ENCODE measurements at regions not wholly inside any gene's neighbourhood (a gene's known extent, or its start where the extent isn't known, plus 50 kb on each side); places are given as distances from the start of the nearest gene placed in this dataset.
"Not testable (repeated sequence)": the region's sequence is repeated elsewhere in the genome, so short reads cannot be mapped to it uniquely, and the experiment has no call there.

DNA sequence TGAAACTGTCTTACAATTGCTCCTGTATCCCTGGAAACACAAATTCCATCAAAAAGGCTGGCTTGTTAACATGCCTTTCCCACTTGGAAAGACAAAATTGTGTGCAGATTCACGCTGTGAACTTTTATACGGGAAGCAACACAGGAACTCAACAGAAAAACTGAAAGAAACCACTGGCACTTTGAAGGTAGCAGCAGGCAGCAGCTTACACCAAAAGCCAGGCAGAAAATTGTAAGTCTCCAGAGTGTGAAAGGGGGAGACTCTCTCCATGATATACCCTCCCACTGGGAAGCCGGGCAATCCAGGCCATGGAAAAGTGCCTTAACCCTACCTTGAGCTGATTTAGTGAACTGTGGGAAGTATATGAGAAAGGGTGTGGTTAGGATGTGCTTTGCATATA lies 943.7 kb downstream of the CDH18 start:
- Mint-ChIP-seq H3K4me1 (no peaks in the 10 kb centered on the region), H3K27ac (no peak overlapping the region), H3K9me3 (peaks cover 6% of the 10 kb centered on the region), H3K4me3 (no peak overlapping the region), H3K36me3 (no peaks in the 10 kb centered on the region), H3K27me3 (no peaks in the 10 kb centered on the region)
- no peak for DNase-seq

DNA sequence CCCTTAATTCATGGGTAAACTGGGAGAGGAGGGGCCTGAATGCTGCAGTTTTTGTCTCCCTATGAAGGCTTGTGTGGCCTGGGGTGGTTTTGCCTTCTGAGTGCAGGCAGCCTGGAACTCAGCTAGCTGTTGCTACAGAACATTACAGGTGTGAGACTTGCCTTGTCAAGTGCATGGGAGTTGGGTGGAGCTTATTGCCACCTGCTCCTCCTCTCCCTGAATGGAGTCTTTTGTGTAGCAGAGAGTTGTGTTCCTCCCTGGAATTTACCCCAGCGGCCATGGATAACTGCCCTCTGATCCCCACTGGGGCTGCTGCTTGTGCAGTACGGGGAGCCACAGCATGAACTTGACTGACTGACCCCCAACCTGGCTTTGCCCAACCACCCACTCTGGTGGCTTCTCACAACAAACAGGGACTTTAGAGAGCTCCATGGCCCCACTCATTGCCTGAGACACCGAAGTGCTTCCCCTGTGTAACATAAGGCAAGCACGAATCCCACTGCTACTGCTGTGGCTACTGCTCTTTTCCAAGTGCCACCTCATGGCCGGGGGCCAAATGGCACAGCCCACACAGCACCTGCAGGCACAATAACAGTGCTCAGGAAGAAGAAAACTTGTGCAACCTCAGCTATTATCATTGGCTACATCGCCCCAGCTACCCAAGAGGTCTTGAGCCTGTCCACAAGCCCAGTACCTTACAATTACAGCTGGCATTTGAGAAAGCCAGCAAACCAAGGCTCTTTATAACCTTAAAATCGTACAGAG lies 942.9 kb downstream of the CDH18 start:
- no peak for DNase-seq
- Mint-ChIP-seq H3K4me1 (no peaks in the 10 kb centered on the region), H3K4me3 (no peak overlapping the region), H3K36me3 (no peaks in the 10 kb centered on the region), H3K9me3 (peaks cover 6% of the 10 kb centered on the region), H3K27me3 (no peaks in the 10 kb centered on the region), H3K27ac (no peak overlapping the region)

DNA sequence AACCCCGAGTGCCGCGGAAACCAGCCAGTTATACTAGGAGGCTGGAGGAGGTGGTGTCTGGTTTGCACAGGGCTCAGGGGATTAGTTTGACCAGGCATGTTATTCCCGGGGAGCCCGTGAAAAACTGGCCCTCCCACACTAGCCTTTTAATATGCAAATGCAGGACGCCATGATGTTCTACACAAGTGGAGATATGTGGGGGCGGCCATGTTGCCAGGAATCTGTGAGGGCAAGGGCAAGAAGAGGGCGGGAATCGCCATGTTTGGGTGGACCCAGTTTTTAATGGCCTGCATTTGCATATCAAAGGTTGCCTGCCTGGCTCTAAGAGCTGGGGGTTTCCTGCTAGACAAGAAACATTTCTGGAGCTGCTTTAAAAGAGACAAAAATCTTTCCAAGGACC lies 940.7 kb downstream of the CDH18 start:
- H3K27ac Mint-ChIP-seq, result no peak overlapping the region
- H3K4me1 Mint-ChIP-seq, result no peaks in the 10 kb centered on the region
- DNase-seq, result no peak
- peaks cover 6% of the 10 kb centered on the region for H3K9me3 Mint-ChIP-seq
- no peaks in the 10 kb centered on the region for H3K36me3 Mint-ChIP-seq
- H3K27me3 Mint-ChIP-seq, result no peaks in the 10 kb centered on the region
- H3K4me3 Mint-ChIP-seq, result no peak overlapping the region

DNA sequence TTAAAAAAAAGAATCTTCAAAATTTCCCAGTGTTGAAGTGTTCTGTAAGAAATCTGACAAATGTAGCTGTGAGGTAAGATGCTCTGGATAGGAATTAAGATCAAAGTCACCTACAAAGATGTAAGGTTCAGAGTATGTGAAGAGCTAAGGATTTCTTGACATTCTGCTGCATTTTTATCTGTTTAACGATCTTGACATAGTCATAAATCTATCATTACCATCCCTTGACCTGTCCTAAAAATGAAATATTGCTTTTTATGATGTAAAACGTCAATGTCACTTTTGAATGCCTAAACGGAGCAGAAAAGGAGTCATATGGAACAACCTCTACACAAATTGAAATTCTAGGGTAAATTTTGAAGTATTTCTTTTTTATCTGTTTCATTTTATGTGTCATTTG lies 939.3 kb downstream of the CDH18 start:
- no peak for DNase-seq
- no peaks in the 10 kb centered on the region for H3K27me3 Mint-ChIP-seq
- peaks cover 6% of the 10 kb centered on the region for H3K9me3 Mint-ChIP-seq

DNA sequence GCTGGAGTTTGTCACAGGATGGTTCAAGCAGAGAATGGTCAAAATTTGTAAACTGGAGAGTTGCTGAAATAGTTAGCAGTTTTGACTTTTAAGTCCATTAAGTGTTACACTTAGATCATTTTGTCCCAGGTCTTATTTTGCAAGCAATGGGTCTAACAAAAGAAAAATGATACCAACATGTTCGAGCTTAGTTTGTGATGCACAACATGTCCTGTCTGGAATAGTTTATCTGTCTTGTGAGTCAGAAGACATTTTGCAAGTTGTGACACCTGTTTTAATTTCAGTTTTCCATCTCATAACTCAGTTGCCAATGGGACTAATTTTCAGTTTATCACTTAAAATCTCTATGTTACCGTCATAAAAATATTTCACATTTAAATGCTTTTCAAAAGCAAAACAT lies 929.8 kb downstream of the CDH18 start:
- H3K4me1 Mint-ChIP-seq, result no peaks in the 10 kb centered on the region
- H3K9me3 Mint-ChIP-seq, result peaks cover 5% of the 10 kb centered on the region
- no peaks in the 10 kb centered on the region for H3K36me3 Mint-ChIP-seq
- no peak overlapping the region for H3K27ac Mint-ChIP-seq
- H3K4me3 Mint-ChIP-seq, result no peak overlapping the region
- H3K27me3 Mint-ChIP-seq, result no peaks in the 10 kb centered on the region
- DNase-seq, result no peak

More for the DNA sequence above, 939.3 kb downstream of the CDH18 start:
- no peak overlapping the region for H3K27ac Mint-ChIP-seq
- H3K4me1 Mint-ChIP-seq, result no peaks in the 10 kb centered on the region
- no peaks in the 10 kb centered on the region for H3K36me3 Mint-ChIP-seq
- no peak overlapping the region for H3K4me3 Mint-ChIP-seq

DNA sequence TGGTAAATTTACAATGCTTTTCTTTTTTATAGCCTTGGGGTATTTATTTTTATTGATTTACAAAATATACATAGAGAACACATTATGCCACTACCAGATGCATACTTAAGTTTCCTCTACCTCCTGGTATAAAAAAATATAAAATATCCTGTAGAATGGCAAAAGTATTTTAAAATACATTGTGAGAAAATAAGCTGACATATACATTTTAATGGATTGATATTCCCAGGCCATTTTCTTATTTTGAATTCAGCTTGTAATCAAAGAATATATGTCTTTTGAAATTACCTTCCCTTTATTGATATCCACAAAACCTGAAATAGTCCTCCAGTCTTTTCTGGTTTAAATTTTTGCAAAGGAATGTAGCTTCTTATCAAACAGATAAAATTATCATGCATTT lies 923.9 kb downstream of the CDH18 start:
- Mint-ChIP-seq H3K9me3 (peaks cover 3% of the 10 kb centered on the region), H3K36me3 (no peaks in the 10 kb centered on the region), H3K27ac (no peak overlapping the region), H3K4me1 (no peaks in the 10 kb centered on the region), H3K4me3 (no peak overlapping the region), H3K27me3 (no peaks in the 10 kb centered on the region)
- no peak for DNase-seq

DNA sequence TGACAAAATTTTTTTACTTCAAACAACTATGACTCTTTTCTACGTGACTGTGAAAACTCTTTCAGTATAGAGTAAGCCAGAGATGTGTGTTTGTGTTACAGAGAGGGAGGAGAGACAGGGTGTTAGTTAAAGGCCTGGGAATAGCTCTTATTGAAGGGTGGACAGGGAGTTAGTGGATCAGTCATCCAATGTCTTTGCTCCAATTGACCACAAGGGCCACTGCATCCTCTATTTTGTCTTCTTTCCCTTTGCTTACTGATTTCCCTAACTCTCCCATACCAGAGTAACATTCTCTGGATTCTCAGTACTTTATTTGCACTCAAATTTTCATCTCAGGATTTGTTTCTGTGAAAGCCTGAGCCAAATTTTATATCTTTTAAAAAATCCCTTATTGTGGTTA lies 920.3 kb downstream of the CDH18 start:
- no peaks in the 10 kb centered on the region for H3K9me3 Mint-ChIP-seq
- no peaks in the 10 kb centered on the region for H3K4me1 Mint-ChIP-seq

DNA sequence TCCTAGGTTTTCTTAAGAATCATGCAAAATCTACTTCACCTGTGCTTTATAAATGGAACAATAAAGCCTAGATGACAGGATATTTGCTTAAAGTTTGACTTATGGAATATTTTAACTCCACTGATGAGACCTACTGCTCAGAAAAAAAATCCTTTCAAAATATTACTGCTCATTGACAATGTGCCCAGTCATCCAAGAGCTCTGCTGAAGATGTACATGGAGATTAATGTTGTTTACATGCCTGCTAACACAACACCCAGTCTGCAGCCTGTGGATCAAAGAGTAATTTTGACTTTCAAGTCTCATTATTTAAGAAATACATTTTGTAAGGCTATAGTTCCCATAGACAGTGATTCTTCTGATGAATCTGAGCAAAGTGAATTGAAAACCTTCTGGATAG lies 889.6 kb downstream of the CDH18 start:
- Mint-ChIP-seq H3K27ac (no peak overlapping the region), H3K36me3 (no peaks in the 10 kb centered on the region), H3K9me3 (peaks cover 2% of the 10 kb centered on the region), H3K4me3 (no peak overlapping the region), H3K4me1 (no peaks in the 10 kb centered on the region), H3K27me3 (no peaks in the 10 kb centered on the region)
- DNase-seq, result no peak

More for the DNA sequence above, 920.3 kb downstream of the CDH18 start:
- no peaks in the 10 kb centered on the region for H3K36me3 Mint-ChIP-seq
- no peak for DNase-seq
- H3K27me3 Mint-ChIP-seq, result no peaks in the 10 kb centered on the region
- H3K4me3 Mint-ChIP-seq, result no peak overlapping the region
- no peak overlapping the region for H3K27ac Mint-ChIP-seq

DNA sequence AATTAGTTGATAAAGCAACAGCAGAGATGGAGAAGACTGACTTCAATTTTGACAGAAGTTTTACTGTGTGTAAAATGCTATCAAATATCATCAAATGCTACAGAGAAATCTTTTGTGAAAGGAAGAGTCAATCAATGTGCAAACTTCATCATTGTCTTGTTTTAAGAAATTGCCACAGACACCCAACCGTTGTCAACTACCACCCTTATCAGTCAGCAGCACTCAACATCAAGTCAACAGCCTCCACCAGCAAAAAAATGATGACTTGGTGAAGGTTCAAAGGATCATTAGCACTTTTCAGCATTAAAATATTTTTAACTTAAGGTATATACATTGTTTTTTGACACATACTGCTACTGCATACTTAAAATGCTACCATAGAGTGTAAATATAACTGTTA lies 888.8 kb downstream of the CDH18 start:
- H3K27ac Mint-ChIP-seq, result no peak overlapping the region
- H3K4me1 Mint-ChIP-seq, result no peaks in the 10 kb centered on the region

DNA sequence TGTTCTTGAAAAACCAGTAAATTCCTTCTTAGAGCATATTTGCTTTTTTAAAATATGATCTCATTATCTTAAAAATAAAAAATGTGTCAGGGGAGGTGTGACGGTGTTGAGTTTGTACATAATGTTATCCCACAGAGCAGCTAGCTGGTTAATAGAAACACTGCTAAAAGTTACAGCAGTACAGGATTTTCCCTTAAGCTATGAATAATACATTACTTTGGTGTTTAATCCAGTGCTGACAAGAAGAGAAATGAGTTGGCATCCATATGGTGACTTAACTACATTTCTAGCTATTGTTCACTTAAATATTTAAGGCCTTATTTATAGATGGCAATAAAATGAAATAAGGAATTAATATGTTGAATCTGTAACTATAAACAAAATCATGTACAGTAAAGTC lies 883.1 kb downstream of the CDH18 start:
- Mint-ChIP-seq H3K27me3 (no peaks in the 10 kb centered on the region), H3K4me1 (no peaks in the 10 kb centered on the region), H3K9me3 (peaks cover 2% of the 10 kb centered on the region), H3K27ac (no peak overlapping the region), H3K36me3 (no peaks in the 10 kb centered on the region), H3K4me3 (no peak overlapping the region)
- no peak for DNase-seq

More for the DNA sequence above, 888.8 kb downstream of the CDH18 start:
- Mint-ChIP-seq H3K27me3 (no peaks in the 10 kb centered on the region), H3K4me3 (no peak overlapping the region), H3K36me3 (no peaks in the 10 kb centered on the region), H3K9me3 (peaks cover 2% of the 10 kb centered on the region)
- DNase-seq, result no peak

DNA sequence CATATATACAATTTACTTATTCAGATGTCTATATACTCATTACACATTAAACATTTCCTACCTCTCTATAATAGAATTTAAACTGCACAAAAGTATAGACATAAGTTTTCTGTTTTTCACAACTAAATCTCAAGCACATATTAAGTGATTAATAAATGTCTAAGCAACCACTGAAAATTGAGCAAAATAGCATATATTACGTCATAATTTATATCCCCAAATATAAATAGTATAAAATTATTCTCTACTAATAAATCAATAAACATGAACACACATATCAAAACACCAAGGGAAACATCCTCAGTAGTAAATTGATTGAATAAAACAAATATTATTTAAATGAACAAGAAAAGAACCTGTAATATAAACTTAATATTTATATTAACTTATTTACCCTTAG lies 865.1 kb downstream of the CDH18 start:
- Mint-ChIP-seq H3K9me3 (peaks cover 2% of the 10 kb centered on the region), H3K27me3 (no peaks in the 10 kb centered on the region), H3K27ac (no peak overlapping the region), H3K4me1 (no peaks in the 10 kb centered on the region), H3K36me3 (no peaks in the 10 kb centered on the region), H3K4me3 (no peak overlapping the region)
- DNase-seq, result no peak

DNA sequence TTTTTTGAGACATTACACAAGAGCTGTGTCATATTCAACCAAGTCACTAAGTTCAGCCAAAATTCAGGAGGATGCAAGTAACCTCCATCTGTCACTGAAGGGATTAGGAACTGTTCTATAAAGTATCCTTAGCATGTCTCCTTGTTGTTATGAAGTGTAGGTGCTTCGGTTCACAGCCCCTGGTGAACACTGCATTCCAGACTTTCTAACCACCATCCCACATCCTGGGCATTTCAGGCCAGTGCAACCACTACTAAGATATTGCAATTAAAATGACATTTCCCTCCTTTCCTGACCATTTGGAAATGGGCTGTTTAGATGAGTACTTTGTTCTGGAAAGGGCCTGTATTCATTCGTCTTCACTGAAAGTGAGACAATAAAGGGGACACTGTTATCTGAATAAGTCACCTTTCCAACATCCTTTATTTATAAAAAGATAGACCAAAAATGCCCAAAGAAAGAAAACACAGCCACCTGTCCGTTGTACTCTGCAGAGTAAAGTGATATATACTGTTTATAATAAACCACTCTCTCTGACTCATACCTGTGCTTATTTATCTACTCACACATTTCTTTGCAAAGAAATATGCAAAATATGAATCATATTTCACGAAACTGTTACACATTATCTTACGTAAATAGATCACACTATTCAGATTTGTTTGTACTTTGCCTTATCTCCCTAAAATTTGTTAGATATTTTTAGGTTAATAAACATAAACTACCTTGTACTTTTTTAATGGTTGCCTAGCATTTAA lies 861.9 kb downstream of the CDH18 start:
- no peaks in the 10 kb centered on the region for H3K27me3 Mint-ChIP-seq
- H3K4me1 Mint-ChIP-seq, result no peaks in the 10 kb centered on the region

DNA sequence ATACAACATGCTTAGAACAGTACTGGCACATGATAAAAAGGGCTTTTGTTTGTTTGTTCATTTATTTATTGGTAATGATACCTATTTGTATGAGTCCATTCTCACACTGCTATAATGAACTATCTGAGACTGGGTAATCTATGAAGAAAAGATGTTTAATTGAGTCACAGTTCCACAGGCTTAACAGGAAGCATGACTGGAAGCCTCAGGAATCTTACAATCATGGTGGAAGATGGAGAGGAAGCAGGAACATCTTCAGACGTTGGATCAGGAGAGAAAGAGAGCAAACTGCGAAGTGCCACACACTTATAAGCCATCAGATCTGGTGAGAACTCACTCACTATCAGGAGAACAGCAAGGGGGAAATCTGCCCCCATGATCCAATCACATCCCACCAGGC lies 847.7 kb downstream of the CDH18 start:
- H3K36me3 Mint-ChIP-seq, result no peaks in the 10 kb centered on the region
- peaks cover 10% of the 10 kb centered on the region for H3K9me3 Mint-ChIP-seq
- DNase-seq, result no peak
- H3K4me1 Mint-ChIP-seq, result no peaks in the 10 kb centered on the region
- H3K27me3 Mint-ChIP-seq, result no peaks in the 10 kb centered on the region
- H3K4me3 Mint-ChIP-seq, result no peak overlapping the region
- H3K27ac Mint-ChIP-seq, result no peak overlapping the region

More for the DNA sequence above, 861.9 kb downstream of the CDH18 start:
- Mint-ChIP-seq H3K27ac (no peak overlapping the region), H3K9me3 (peaks cover 4% of the 10 kb centered on the region), H3K4me3 (no peak overlapping the region), H3K36me3 (no peaks in the 10 kb centered on the region)
- no peak for DNase-seq

DNA sequence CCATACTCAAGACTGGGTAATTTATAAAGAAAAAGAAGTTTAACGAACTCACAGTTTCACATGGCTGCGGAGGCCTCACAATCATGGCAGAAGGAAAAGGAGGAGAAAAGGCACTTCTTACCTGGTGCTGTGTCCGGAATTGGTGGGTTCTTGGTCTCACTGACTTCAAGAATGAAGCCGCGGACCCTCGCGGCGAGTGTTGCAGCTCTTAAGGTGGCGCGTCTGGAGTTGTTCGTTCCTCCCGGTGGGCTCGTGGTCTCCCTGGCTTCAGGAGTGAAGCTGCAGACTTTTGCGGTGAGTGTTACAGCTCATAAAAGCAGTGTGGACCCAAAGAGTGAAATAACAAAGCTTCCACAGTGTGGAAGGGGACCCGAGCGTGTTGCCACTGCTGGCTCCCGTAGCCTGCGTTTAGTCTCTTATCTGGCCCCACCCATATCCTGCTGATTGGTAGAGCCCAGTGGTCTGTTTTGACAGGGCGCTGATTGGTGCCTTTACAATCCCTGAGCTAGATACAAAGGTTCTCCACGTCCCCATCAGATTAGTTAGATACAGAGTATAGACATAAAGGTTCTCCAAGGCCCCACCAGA lies 846.0 kb downstream of the CDH18 start:
- not testable (repeated sequence) for H3K36me3 Mint-ChIP-seq, DNase-seq, H3K4me3 Mint-ChIP-seq, H3K27ac Mint-ChIP-seq, H3K4me1 Mint-ChIP-seq, H3K27me3 Mint-ChIP-seq
- H3K9me3 Mint-ChIP-seq, result peaks cover 10% of the 10 kb centered on the region

DNA sequence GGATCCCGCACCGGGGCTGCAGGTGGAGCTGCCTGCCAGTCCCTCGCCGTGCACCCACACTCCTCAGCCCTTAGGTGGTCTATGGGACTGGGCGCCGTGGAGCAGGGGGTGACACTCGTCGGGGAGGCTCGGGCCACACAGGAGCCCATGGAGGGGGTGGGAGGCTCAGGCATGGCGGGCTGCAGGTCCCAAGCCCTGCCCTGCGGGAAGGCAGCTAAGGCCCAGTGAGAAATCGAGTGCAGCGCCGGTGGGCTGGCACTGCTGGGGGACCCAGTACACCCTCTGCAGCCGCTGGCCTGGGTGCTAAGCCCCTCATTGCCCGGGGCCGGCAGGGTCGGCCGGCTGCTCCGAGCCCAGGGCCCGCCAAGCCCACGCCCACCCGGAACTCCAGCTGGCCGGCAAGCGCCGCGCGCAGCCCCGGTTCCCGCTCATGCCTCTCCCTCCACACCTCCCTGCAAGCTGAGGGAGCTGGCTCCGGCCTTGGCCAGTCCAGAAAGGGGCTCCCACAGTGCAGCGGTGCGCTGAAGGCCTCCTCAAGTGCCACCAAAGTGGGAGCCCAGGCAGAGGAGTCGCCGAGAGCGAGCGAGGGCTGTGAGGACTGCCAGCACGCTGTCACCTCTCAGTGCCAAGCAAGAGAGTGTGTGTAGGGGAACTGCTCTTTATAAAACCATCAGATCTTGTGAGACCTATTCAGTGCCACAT lies 845.1 kb downstream of the CDH18 start:
- H3K9me3 Mint-ChIP-seq, result peaks cover 10% of the 10 kb centered on the region
- not testable (repeated sequence) for H3K27me3 Mint-ChIP-seq, H3K4me3 Mint-ChIP-seq, H3K36me3 Mint-ChIP-seq, DNase-seq, H3K4me1 Mint-ChIP-seq, H3K27ac Mint-ChIP-seq

All from activated naive CD8-positive, alpha-beta T cell treated with anti-CD3 and anti-CD28 coated beads for 36 hours (primary cell).